Spleen (tissue), 11 donors: ENCODE measurements at regions not wholly inside any gene's neighbourhood (a gene's known extent, or its start where the extent isn't known, plus 50 kb on each side); places are given as distances from the start of the nearest gene placed in this dataset.

Source experiments
- DNase-seq: peaks from one replicate; pipeline ENCODE4 v3.0.0-alpha.2; 2020
- H3K27ac ChIP-seq, 8 donors: fragments of 200-600 bp; sonication (generic) in 7 of 8; 1 replicate in 4 of 8; 2 replicates in 4 of 8; pipeline versions ENCODE4 v1.5.0 to v1.8.0; 2016 to 2021; ENCODE audit warnings: inconsistent platforms in 4 of 8, mild to moderate bottlenecking in 4 of 8, moderate library complexity in 1 of 8
- H3K27me3 ChIP-seq, 7 donors: fragments of 200-600 bp; sonication (generic) in 6 of 7; replicated peaks in 1 of 7; 1 replicate in 4 of 7; 2 replicates in 3 of 7; pipeline versions ENCODE4 v1.5.0 to v1.8.0; 2016 to 2021; ENCODE audit warnings: inconsistent platforms in 3 of 7, mild to moderate bottlenecking in 1 of 7
- H3K36me3 ChIP-seq, 6 donors: fragments of 200-600 bp; sonication (generic) in 5 of 6; 1 replicate in 4 of 6; 2 replicates in 2 of 6; pipeline versions ENCODE4 v1.5.0 to v1.8.0; 2016 to 2021; ENCODE audit warnings: inconsistent platforms in 2 of 6
- H3K4me1 ChIP-seq, 6 donors: fragments of 200-600 bp; sonication (generic) in 5 of 6; 1 replicate in 3 of 6; 2 replicates in 3 of 6; pipeline versions ENCODE4 v1.5.0 to v1.8.0; 2016 to 2021; ENCODE audit warnings: inconsistent platforms in 3 of 6
- H3K4me3 ChIP-seq, 8 donors: fragments of 200-600 bp; sonication (generic) in 7 of 8; 1 replicate in 4 of 8; 2 replicates in 4 of 8; pipeline versions ENCODE4 v1.5.0 to v1.8.0; 2016 to 2021; ENCODE audit warnings: inconsistent platforms in 4 of 8, mild to moderate bottlenecking in 4 of 8, moderate library complexity in 2 of 8
- H3K9me3 ChIP-seq, 8 donors: fragments of 200-600 bp; sonication (generic) in 7 of 8; 1 replicate in 4 of 8; 2 replicates in 4 of 8; pipeline versions ENCODE4 v1.5.0 to v1.8.0; 2016 to 2021; ENCODE audit warnings: inconsistent platforms in 4 of 8
- CTCF ChIP-seq, 11 experiments: fragments of 200-600 bp in 7 of 11; fragments of 450-650 bp in 4 of 11; sonication (generic) in 4 of 11; IDR thresholded peaks in 8 of 11; conservative IDR thresholded peaks in 3 of 11; 1 replicate in 7 of 11; 2 replicates in 4 of 11; pipeline versions ENCODE4 v1.4.0 to v1.8.0; 2016 to 2021; ENCODE audit warnings: antibody characterized with exemption in 11 of 11, inconsistent platforms in 4 of 11, mild to moderate bottlenecking in 1 of 11
- POLR2A ChIP-seq, 3 donors: fragments of 450-650 bp; IDR thresholded peaks; one replicate each; pipeline ENCODE4 v1.5.1; 2017; ENCODE audit warnings: antibody characterized with exemption in 3 of 3, mild to moderate bottlenecking in 1 of 3
- POLR2AphosphoS5 ChIP-seq, 3 donors: sonication (generic); formaldehyde crosslinking; IDR thresholded peaks; one replicate each; pipeline ENCODE4 v1.5.1; 2017; ENCODE audit warnings: antibody characterized with exemption in 3 of 3
- WGBS, 5 donors: extraction: QIAGEN DNeasy Blood & Tissue Kit in 3 of 5; methylation state at CpG; one replicate each; pipeline versions ENCODE4 v1.1.5 to v1.1.7; 2013 to 2018; 5-methylcytosine and 5-hydroxymethylcytosine counted together
- intact Hi-C: fragments of 100-400 bp; cut with DNase I; formaldehyde crosslinking; loops from one replicate; pipeline ENCODE4 v1.15.0; 2023; ENCODE audit warnings: low total_unique reads
- donor health status: healthy with polysubstance abuse.
- donor health status: DM: no; HTN: no; CAD: no; lungs with moderate emphysema.
- donor health status: DM: no; HTN: no; CAD: no.
- donor health status: Bipolar disorder and iron deficiency.
- donor health status: healthy.
- donor health status: DM: no; HTN: no; CAD: no.
- donor health status: DM: yes; HTN: yes; CAD: no.

- TF ChIP-seq CTCF (IDR thresholded peaks at IDR 0.05 in 8 of 11, conservative IDR thresholded peaks at IDR 0.05 in 3 of 11) (no peak), POLR2AphosphoS5 (IDR thresholded peaks at IDR 0.05) (no peak), POLR2A (IDR thresholded peaks at IDR 0.05) (no peak)
- DNase-seq = no peak
- H3K36me3 ChIP-seq = no peaks in the 10 kb centered on the region
- H3K4me3 ChIP-seq = no peak overlapping the region
- H3K27ac ChIP-seq = no peak overlapping the region
- no peaks in the 10 kb centered on the region for H3K27me3 ChIP-seq
- no peaks in the 10 kb centered on the region for H3K4me1 ChIP-seq
- 67 to 100% (median 76%) methylated on average over 1 of the region's 1 CpG for WGBS, 5 donors
- intact Hi-C loops = no loop called here
- H3K9me3 ChIP-seq = peaks cover 0 to 3% (median 0%) of the 10 kb centered on the region in 8 donors
These were observed 400.1 kb upstream of the MDGA2 start for GRCh38 chr14:48075487-48075886.

- Histone ChIP-seq H3K9me3 (peaks cover 0 to 8% (median 0%) of the 10 kb centered on the region in 8 donors), H3K27ac (no peak overlapping the region), H3K27me3 (no peaks in the 10 kb centered on the region), H3K36me3 (no peaks in the 10 kb centered on the region), H3K4me3 (no peak overlapping the region), H3K4me1 (no peaks in the 10 kb centered on the region)
- intact Hi-C loops = no loop called here
- 16 to 32% (median 29%) methylated on average over 1 of the region's 1 CpG for WGBS, 5 donors
- TF ChIP-seq POLR2AphosphoS5 (IDR thresholded peaks at IDR 0.05) = no peak
- TF ChIP-seq CTCF (IDR thresholded peaks at IDR 0.05 in 8 of 11, conservative IDR thresholded peaks at IDR 0.05 in 3 of 11) = no peak
- TF ChIP-seq POLR2A (IDR thresholded peaks at IDR 0.05) = no peak
- no peak for DNase-seq
These were observed 377.6 kb upstream of the MDGA2 start for GRCh38 chr14:48052973-48053372.

GRCh38 chr14:48035836-48036235, 360.4 kb upstream of the MDGA2 start:
- intact Hi-C loops = no loop called here
- TF ChIP-seq POLR2A (IDR thresholded peaks at IDR 0.05) = no peak
- no peak for TF ChIP-seq POLR2AphosphoS5 (IDR thresholded peaks at IDR 0.05)
- no peak for TF ChIP-seq CTCF (IDR thresholded peaks at IDR 0.05 in 8 of 11, conservative IDR thresholded peaks at IDR 0.05 in 3 of 11)
- Histone ChIP-seq H3K27me3 (no peaks in the 10 kb centered on the region), H3K9me3 (peaks cover 0 to 51% (median 32%) of the 10 kb centered on the region in 8 donors), H3K36me3 (no peaks in the 10 kb centered on the region), H3K4me1 (no peaks in the 10 kb centered on the region), H3K27ac (no peak overlapping the region), H3K4me3 (no peak overlapping the region)
- DNase-seq = peak; percentile 59
- WGBS, 5 donors = 71 to 93% (median 77%) methylated on average over 6 to 8 of the region's 8 CpGs

- Histone ChIP-seq H3K4me3 (no peak overlapping the region), H3K27ac (no peak overlapping the region), H3K27me3 (no peaks in the 10 kb centered on the region), H3K36me3 (no peaks in the 10 kb centered on the region), H3K9me3 (peaks cover 0 to 23% (median 2%) of the 10 kb centered on the region in 8 donors), H3K4me1 (no peaks in the 10 kb centered on the region)
- 68 to 81% (median 69%) methylated on average over 2 of the region's 2 CpGs for WGBS, 5 donors
- intact Hi-C loops = no loop called here
- no peak for DNase-seq
- no peak for TF ChIP-seq CTCF (IDR thresholded peaks at IDR 0.05 in 8 of 11, conservative IDR thresholded peaks at IDR 0.05 in 3 of 11)
- TF ChIP-seq POLR2A (IDR thresholded peaks at IDR 0.05) = no peak
- TF ChIP-seq POLR2AphosphoS5 (IDR thresholded peaks at IDR 0.05) = no peak
These were observed 351.7 kb upstream of the MDGA2 start for GRCh38 chr14:48027115-48027514.
